IMR-90 (cell line): ENCODE measurements at regions not wholly inside any gene's neighbourhood (a gene's known extent, or its start where the extent isn't known, plus 50 kb on each side); places are given as distances from the start of the nearest gene placed in this dataset.

Experiments used
- MXI1 ChIP-seq: IDR thresholded peaks from 2 replicates; pipeline ENCODE4 v1.6.1; 2012; ENCODE audit warnings: low read depth, mild to moderate bottlenecking, low read length, moderate library complexity, borderline replicate concordance
- POLR2A ChIP-seq: IDR thresholded peaks from 2 replicates; pipeline ENCODE4 v1.6.1; 2012; ENCODE audit warnings: mild to moderate bottlenecking, low read depth, low read length
- RAD21 ChIP-seq: IDR thresholded peaks from 2 replicates; pipeline ENCODE4 v1.6.1; 2012; ENCODE audit warnings: low read length, improper control_type of control experiment
- RCOR1 ChIP-seq: IDR thresholded peaks from 2 replicates; pipeline ENCODE4 v1.6.1; 2012; ENCODE audit warnings: mild to moderate bottlenecking, low read length, improper control_type of control experiment; ENCODE audit not compliant: insufficient replicate concordance
- TF ChIP-seq, protein P1 (sequence below): conservative IDR thresholded peaks from 2 replicates; pipeline ENCODE4 v1.5.1; 2012; ENCODE audit warnings: mild to moderate bottlenecking, low read depth, low read length, improper control_type of control experiment

DNA sequence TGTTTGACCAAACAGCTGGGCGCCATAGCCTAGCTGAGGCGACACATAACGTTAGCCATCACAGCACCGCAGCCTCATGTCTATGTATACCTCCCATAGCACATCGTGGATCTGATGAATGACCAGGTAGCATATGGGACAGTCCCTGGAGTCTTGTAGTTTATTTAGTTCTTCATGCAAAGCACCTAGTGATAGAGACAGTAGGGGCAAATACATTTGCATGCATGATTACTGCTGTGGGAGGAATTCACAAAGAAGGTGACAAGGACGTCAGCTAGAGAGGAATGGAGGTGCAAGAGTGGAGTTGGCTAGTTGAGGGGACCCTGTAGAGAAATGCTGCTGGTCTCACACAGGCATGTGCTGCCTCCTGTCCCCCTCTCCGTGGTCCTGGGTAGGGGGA lies 478.9 kb upstream of the HS6ST1 start:
- no peak for TF ChIP-seq RAD21
- TF ChIP-seq, protein P1, sequence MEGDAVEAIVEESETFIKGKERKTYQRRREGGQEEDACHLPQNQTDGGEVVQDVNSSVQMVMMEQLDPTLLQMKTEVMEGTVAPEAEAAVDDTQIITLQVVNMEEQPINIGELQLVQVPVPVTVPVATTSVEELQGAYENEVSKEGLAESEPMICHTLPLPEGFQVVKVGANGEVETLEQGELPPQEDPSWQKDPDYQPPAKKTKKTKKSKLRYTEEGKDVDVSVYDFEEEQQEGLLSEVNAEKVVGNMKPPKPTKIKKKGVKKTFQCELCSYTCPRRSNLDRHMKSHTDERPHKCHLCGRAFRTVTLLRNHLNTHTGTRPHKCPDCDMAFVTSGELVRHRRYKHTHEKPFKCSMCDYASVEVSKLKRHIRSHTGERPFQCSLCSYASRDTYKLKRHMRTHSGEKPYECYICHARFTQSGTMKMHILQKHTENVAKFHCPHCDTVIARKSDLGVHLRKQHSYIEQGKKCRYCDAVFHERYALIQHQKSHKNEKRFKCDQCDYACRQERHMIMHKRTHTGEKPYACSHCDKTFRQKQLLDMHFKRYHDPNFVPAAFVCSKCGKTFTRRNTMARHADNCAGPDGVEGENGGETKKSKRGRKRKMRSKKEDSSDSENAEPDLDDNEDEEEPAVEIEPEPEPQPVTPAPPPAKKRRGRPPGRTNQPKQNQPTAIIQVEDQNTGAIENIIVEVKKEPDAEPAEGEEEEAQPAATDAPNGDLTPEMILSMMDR = no peak
- no peak for TF ChIP-seq POLR2A
- no peak for TF ChIP-seq RCOR1
- TF ChIP-seq MXI1 = no peak
